OCI-LY1 (cell line): ENCODE measurements at regions not wholly inside any gene's neighbourhood (a gene's known extent, or its start where the extent isn't known, plus 50 kb on each side); places are given as distances from the start of the nearest gene placed in this dataset.

Experiments
- H2AFZ ChIP-seq: fragments of 200-600 bp; sonication (generic), shearing (Covaris generic); 2 replicates; pipeline ENCODE4 v1.6.0; 2014; ENCODE audit warnings: antibody characterized with exemption, mild to moderate bottlenecking, low read length
- H3F3A ChIP-seq: fragments of 200-600 bp; sonication (generic), shearing (Covaris generic); 2 replicates; pipeline ENCODE4 v1.6.0; 2014; ENCODE audit warnings: mild to moderate bottlenecking, antibody characterized with exemption, low read length, moderate library complexity; ENCODE audit not compliant: insufficient read depth
- H3K27ac ChIP-seq: fragments of 200-600 bp; sonication (generic); 2 replicates; pipeline ENCODE4 v1.5.1; 2014; ENCODE audit warnings: low read length, mixed run types, mild to moderate bottlenecking, low read depth; ENCODE audit not compliant: poor library complexity, severe bottlenecking
- H3K27me3 ChIP-seq: fragments of 200-600 bp; sonication (generic); 2 replicates; pipeline ENCODE4 v1.6.0; 2014; ENCODE audit warnings: antibody characterized with exemption, mild to moderate bottlenecking, low read length, moderate library complexity; ENCODE audit not compliant: insufficient read depth
- H3K36me3 ChIP-seq: fragments of 200-600 bp; sonication (generic); 2 replicates; pipeline ENCODE4 v1.6.1; 2014; ENCODE audit warnings: mild to moderate bottlenecking, antibody characterized with exemption, low read length, moderate library complexity, mixed read lengths; ENCODE audit not compliant: insufficient read depth
- H3K4me1 ChIP-seq: fragments of 200-600 bp; sonication (generic); 2 replicates; pipeline ENCODE4 v1.5.1; 2014; ENCODE audit warnings: mild to moderate bottlenecking, low read length, moderate library complexity; ENCODE audit not compliant: insufficient read depth, severe bottlenecking
- H3K4me2 ChIP-seq: fragments of 200-600 bp; sonication (generic), shearing (Covaris generic); 2 replicates; pipeline ENCODE4 v1.6.1; 2014; ENCODE audit warnings: low read length
- H3K4me3 ChIP-seq: fragments of 200-600 bp; sonication (generic); 2 replicates; pipeline ENCODE4 v1.5.1; 2014; ENCODE audit warnings: low read length, low read depth, mild to moderate bottlenecking, mixed read lengths; ENCODE audit not compliant: poor library complexity, severe bottlenecking
- H3K79me2 ChIP-seq: fragments of 200-600 bp; shearing (Covaris generic); 2 replicates; pipeline ENCODE4 v1.6.1; 2016; ENCODE audit warnings: mixed run types, low read length, mixed read lengths; ENCODE audit not compliant: insufficient read depth
- H3K9ac ChIP-seq: fragments of 200-600 bp; sonication (generic), shearing (Covaris generic); 2 replicates; pipeline ENCODE4 v1.6.1; 2014; ENCODE audit warnings: mild to moderate bottlenecking, low read length, mixed read lengths
- H3K9me2 ChIP-seq: fragments of 200-600 bp; sonication (generic), shearing (Covaris generic); 2 replicates; pipeline ENCODE4 v1.6.1; 2014; ENCODE audit warnings: low read depth, mild to moderate bottlenecking, low read length, mixed read lengths
- H3K9me3 ChIP-seq: fragments of 200-600 bp; shearing (Covaris generic); 2 replicates; pipeline ENCODE4 v1.6.1; 2014; ENCODE audit warnings: low read length, mixed read lengths
- H4K20me1 ChIP-seq: fragments of 200-600 bp; sonication (generic), shearing (Covaris generic); 2 replicates; pipeline ENCODE4 v1.6.0; 2016; ENCODE audit warnings: mild to moderate bottlenecking, low read length; ENCODE audit not compliant: insufficient read depth
- EZH2 ChIP-seq: fragments of 200-600 bp; sonication (generic), shearing (Covaris generic); IDR thresholded peaks from 2 replicates; pipeline ENCODE4 v1.8.0; 2017; ENCODE audit warnings: borderline replicate concordance, mixed run types, mild to moderate bottlenecking, antibody characterized with exemption, low read length, moderate library complexity, mixed read lengths
- TF ChIP-seq, protein P1 (sequence below): fragments of 200-600 bp; sonication (generic), shearing (Covaris generic); IDR thresholded peaks from 2 replicates; pipeline ENCODE4 v1.5.1; 2017; ENCODE audit warnings: mild to moderate bottlenecking, antibody characterized with exemption, low read length, moderate library complexity, mixed read lengths

GRCh38 chr6:93592417-93592816 lies 173.1 kb upstream of the EPHA7 start:
- no peaks in the 10 kb centered on the region for H3K9me2 ChIP-seq
- H3K4me2 ChIP-seq = no peak overlapping the region
- H3F3A ChIP-seq = no peaks in the 10 kb centered on the region
- no peaks in the 10 kb centered on the region for H3K36me3 ChIP-seq
- TF ChIP-seq, protein P1, sequence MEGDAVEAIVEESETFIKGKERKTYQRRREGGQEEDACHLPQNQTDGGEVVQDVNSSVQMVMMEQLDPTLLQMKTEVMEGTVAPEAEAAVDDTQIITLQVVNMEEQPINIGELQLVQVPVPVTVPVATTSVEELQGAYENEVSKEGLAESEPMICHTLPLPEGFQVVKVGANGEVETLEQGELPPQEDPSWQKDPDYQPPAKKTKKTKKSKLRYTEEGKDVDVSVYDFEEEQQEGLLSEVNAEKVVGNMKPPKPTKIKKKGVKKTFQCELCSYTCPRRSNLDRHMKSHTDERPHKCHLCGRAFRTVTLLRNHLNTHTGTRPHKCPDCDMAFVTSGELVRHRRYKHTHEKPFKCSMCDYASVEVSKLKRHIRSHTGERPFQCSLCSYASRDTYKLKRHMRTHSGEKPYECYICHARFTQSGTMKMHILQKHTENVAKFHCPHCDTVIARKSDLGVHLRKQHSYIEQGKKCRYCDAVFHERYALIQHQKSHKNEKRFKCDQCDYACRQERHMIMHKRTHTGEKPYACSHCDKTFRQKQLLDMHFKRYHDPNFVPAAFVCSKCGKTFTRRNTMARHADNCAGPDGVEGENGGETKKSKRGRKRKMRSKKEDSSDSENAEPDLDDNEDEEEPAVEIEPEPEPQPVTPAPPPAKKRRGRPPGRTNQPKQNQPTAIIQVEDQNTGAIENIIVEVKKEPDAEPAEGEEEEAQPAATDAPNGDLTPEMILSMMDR = no peak
- TF ChIP-seq EZH2 = no peak
- H3K79me2 ChIP-seq = no peaks in the 10 kb centered on the region
- H4K20me1 ChIP-seq = no peaks in the 10 kb centered on the region
- no peaks in the 10 kb centered on the region for H3K27me3 ChIP-seq
- H3K9ac ChIP-seq = no peak overlapping the region
- no peak overlapping the region for H3K27ac ChIP-seq
- no peak overlapping the region for H2AFZ ChIP-seq
- no peaks in the 10 kb centered on the region for H3K4me1 ChIP-seq
- no peak overlapping the region for H3K4me3 ChIP-seq
- H3K9me3 ChIP-seq = no peaks in the 10 kb centered on the region

DNA sequence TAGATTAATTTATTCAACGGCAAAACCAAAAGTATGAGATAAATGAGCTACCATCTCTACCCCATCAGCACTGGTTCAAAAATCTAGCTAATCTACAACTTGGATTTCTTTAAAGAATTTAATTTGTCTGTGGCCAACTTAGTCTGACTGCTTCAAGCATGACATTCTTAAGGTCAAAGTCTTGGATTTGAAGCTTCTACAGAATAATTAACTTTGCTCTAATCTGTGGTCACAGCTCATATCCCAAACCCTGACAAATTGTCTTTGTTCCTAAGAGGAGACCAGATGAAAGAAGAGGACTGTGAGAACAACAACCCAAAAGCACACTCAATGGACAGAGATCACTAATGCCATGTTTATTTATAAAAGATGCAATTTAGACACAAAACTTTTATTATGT lies 166.9 kb upstream of the EPHA7 start:
- Histone ChIP-seq H3K9ac (no peak overlapping the region), H3F3A (no peaks in the 10 kb centered on the region), H2AFZ (no peak overlapping the region), H3K4me1 (no peaks in the 10 kb centered on the region), H3K27ac (no peak overlapping the region), H3K36me3 (no peaks in the 10 kb centered on the region), H3K79me2 (no peaks in the 10 kb centered on the region), H3K27me3 (no peaks in the 10 kb centered on the region), H3K9me2 (no peaks in the 10 kb centered on the region), H3K4me3 (no peak overlapping the region), H3K9me3 (no peaks in the 10 kb centered on the region), H4K20me1 (no peaks in the 10 kb centered on the region), H3K4me2 (no peak overlapping the region)
- TF ChIP-seq EZH2 = no peak
- TF ChIP-seq, protein P1 = no peak

DNA sequence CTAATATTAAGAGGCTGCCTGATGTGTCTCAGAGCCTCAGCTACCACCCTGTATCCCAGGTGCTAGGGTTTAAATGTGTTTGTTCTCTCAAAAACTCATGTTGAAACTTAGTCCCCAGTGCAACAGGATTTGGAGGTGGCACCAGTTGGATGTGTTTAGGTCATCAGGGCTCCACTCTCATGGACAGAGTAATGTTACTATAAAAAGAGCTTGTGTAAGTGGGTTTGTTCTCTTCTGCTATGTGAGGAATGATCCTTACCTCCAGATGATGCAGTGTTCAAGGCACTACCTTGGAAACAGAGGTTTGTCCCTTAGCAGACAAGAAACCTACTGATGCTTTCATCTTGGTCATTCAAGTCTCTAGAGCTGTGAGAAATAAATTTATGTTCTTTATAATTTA lies 164.9 kb upstream of the EPHA7 start:
- no peak overlapping the region for H3K4me3 ChIP-seq
- H2AFZ ChIP-seq = no peak overlapping the region
- H3K9ac ChIP-seq = no peak overlapping the region
- no peak overlapping the region for H3K4me2 ChIP-seq
- no peaks in the 10 kb centered on the region for H3F3A ChIP-seq
- no peaks in the 10 kb centered on the region for H3K4me1 ChIP-seq
- no peaks in the 10 kb centered on the region for H3K27me3 ChIP-seq
- H3K27ac ChIP-seq = no peak overlapping the region
- no peaks in the 10 kb centered on the region for H3K36me3 ChIP-seq
- no peaks in the 10 kb centered on the region for H3K79me2 ChIP-seq
- no peaks in the 10 kb centered on the region for H4K20me1 ChIP-seq
- H3K9me3 ChIP-seq = no peaks in the 10 kb centered on the region
- TF ChIP-seq EZH2 = no peak
- TF ChIP-seq, protein P1 = no peak
- no peaks in the 10 kb centered on the region for H3K9me2 ChIP-seq
